ENCODE measurements at regions not wholly inside any gene's neighbourhood (a gene's known extent, or its start where the extent isn't known, plus 50 kb on each side); places are given as distances from the start of the nearest gene placed in this dataset.
A peak's percentile ranks its signal among the peaks of the same experiment; 100 is the strongest.
"Not testable (repeated sequence)": the region's sequence is repeated elsewhere in the genome, so short reads cannot be mapped to it uniquely, and the experiment has no call there.

DNA sequence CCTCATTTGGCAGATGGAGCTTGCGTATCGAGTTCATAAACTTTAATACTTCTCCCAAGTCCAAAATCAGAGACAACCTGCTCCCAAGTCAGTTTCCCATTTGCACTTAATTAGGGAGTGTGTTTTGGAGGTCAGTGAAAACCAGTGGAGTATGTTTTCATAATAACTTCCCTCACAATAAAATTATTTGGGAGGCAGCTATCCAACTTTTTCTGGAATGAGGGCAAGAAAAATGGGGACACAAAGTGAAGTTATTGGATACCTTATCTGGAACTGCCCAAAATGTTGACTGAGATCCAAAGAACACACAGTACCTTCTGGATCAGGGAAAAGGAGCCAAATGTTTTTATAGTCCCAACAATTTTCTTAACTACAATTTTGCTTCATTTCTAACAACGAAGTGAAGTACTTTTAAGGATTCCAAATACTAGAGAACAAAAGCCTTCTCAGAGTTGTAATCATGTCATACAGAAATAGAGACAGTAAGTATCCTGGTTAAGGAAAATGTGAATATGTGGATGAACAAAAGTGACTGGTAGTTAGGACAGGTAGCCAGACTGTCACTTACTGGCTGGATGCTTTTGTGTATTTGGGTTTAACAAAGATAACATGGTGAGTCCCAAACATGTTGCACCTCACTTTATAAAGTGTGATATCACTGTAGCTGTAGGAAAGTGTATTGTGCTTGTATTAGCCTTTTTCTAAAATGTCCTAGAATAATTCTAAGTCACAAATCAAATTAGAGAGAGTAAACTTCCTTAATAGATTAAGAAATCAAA, 325.0 kb downstream of the HLX start:
- DNase-seq: no peak

DNA sequence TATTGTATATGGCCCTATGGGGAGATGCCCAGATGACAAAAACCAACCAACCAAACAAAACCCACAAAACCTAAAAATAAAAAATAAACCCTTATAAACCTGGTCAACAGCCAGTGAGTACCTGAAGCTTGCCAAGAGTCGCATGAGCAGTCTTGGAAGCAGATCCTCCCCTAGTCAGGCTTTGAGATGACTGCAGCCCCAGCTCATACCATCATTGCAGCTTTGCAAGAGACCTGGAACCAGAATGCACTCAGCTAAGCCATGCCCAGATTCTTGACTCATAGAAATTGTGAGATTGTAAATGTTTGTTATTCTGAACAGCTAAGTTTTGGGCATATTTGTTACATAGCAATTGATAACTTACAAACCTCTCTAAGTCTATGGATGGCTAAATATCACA, 326.8 kb downstream of the HLX start:
- no peak for DNase-seq

DNA sequence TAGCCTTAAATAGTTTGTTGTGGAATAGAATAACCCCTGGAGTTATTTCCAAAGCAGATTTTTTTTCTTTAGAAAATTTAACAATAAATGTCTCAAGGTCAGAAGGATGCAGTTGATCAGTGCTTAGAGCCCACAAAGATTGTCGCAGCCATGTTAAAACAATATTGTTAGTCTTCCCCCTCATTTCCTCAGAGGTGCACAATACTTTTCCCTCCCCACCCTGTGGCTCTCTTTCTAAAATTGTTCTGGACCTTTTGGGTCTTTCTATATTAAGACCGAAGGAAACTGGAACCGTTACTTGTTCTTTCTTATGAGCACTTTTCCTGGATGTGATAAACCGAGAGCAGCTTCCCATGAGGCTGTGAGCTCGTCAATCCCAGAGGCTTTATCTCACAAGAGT, 333.7 kb downstream of the HLX start:
- DNase-seq: no peak

DNA sequence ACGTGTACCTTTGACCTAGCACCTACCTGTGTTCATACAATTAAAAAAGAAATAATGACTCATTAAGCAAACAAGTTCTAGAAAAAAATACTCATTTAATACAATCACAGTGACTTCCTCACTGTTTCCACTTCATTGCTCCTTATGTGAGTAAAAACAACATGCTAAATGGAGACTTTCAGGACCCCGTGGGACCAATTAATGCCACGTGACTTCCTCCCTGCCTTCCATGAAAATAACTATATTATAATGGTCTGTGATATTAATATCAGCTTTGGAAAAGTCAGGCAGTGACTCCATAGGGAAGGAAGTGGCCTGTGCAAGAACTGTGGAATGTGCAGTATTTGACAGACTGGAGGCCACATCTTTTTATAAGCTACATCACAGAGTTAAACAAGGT, 337.8 kb downstream of the HLX start:
- DNase-seq: no peak

DNA sequence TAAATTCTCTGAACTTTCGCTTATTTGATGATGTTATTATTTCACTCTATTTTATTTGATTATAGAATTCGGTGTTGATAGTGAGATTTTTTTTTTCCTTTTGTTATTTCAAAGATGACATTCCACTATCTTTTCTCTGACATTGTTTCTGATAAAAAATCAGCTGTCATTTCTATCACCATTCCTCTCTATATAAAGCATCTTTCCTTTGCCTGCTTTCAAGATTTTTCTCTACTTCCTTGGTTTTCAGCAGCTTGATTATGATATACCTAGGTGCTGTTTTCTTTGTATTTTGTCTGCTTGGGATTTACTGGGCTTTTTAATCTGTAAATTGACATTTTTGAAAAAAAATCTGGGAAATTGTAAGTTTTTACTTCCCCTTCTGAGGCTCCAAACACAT, 344.0 kb downstream of the HLX start:
- DNase-seq: no peak

DNA sequence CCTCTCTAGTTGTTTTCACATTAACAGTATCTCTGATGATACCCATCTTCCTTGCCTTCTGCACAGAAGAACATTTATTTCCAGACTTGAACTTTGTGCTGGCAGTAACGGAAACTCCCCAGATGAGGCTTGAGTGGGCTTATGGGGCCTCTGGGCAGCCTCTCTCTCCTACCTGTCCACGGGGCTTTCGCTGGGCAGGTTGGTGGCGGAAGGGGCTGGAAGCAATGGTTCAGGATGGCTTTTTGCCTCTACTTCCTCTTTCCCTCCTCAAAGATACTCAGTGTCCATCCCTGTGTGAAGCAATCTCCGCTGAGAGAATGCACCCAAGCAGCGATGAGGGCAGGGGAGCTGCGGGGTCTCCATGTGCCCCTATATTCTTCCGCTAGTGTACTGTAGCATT, 348.2 kb downstream of the HLX start:
- no peak for DNase-seq

DNA sequence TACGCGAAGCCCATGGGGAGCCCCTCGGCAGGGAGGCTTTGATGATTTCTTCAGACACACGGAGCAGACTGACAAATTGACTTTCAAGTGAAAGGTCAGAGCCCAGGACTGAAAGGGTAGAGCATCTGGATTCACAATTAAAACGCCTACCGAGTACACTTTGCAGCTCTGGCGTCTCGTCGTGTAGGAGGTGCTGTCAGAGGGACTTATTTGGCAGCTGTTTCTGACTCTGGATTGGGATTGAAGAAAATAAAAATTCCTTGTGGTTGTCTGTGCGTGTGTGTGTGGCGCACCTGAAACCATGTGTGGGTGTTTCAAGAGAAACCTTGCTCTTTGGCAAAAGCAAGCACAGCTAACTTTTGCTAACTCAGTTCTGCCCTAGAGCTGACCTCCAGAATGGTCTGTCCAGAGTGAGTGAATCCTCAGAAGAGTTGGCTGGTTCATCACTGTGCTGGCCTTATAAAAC, 348.7 kb downstream of the HLX start:
- DNase-seq: no peak

DNA sequence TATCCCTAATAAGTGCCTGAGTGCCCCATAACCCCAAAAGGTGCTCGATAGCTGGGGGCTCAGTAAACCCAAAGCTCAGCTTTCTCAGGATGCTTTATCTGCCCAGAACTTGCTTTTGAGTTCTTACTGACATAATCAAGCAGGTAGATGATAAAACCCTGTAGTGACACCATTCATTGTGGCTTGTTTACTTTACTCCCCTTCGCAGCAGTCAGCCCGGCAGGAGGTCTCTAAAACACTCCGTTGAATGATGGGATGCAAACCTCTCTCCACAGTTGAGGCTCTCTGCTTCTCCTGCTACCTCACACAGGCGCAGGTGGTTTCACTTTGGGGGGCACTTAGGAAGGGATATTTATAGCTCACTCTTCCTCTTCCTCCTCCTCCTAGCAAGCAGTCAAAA, 349.4 kb downstream of the HLX start:
- no peak for DNase-seq

DNA sequence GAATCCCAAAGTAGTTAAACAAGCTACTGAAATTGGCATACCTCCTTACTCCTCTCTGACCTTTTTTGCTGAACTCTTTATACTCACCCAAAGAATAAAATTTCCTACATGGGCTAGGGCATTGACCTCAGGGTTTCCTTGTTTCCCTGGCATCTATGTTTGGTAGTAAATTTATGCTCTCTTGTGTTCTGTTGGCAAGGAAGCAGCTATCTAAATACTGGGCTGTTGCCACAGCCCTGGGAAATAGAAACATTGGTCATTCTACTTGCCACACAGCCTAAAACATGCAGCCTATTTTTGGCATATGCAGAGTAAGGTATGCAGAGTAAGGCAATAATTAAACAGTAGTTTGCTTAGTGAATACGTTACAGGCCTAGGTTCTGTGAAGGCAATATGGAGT, 351.4 kb downstream of the HLX start:
- no peak for DNase-seq

DNA sequence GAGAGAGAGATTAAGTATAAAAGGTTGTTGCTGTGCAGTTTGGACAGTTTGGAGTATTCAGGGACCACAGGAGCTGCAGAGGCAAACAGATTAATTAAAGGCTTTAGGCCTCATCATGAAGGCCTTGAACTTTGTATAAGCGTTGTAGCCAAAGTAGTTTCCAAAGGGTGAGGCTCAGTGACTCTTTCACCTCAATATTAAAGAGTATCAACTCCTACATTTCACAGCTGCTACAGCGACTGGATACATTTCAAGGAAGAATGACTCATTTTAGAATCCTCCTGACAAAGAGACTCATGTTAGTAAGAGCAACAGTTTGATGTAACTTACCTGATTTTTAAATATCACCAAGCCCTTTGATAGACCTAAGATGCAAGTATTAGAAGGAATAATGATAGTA, 355.5 kb downstream of the HLX start:
- DNase-seq: no peak

DNA sequence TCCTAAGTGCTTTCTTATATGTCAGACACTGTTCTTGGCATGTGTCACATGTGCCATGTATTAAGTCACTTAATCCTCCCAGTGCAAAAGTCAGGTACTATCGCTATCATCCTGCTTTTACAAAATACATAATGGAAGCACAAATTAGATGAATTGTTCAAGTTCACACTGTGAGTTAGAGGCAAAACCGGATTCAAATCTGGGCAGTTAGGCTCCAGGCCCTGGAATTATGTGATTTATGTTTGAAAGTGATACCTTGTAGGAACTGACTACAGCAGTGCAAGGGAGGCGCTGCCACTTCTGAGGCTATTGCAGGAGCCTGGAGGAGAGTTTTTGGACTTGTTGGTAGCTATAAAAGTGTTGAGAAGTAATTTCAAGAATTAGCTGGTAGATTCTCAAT, 358.3 kb downstream of the HLX start:
- no peak for DNase-seq

DNA sequence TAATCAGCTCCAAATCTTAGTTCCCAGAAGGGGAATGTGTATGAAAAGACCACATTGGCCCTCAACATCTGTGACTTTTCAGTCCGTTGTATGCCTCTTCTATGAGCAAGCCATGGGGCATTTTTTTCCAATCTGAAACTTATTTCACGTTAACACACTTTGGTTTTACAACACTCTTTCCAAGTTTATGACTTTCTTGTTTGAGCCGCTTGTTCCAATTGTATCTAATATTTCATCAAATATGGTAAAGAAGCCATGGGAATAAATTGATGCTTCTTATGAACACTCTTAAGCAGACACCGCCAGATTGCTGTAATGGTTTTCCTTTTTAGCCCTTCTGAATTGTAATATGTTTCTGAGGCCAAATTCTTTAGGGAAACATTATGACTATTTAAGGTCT, 359.9 kb downstream of the HLX start:
- no peak for DNase-seq

DNA sequence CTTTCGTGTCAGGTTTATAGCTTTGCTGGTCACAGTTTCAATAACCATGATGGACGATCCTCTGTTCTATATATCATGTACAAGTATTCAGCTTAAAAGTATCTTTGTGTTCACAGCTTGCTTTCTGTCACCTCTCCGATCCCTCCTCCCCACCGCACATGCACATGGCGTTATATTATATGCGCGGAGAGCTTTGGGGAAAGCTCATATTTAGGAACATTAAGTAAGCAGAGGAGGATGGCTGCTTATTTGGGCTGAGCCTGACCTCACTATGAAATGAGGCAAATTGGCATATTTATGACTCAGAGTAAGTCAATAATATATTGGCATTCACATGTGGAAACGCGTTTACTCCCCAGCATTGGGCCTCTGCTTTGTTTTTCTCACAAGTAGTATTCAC, 360.5 kb downstream of the HLX start:
- no peak for DNase-seq

DNA sequence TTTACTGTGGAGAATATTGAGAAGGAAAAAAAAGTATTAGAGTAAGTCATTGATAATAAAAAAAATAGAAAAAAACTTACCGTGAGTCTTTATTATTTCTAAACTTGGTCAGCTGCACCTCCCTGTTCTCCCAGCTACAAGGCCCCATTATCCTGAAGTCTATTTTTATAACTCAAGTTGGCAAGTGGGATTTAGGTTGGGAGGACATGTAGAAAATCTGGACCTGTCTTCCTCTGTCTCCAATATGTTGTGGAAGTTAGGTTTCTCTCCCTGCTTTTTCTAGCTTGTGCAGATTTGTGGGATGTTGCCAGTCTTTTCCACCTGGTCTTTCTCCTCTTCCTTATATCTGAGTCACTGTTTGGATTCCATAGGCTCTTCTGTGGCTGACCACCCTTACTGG, 361.4 kb downstream of the HLX start:
- DNase-seq: no peak

DNA sequence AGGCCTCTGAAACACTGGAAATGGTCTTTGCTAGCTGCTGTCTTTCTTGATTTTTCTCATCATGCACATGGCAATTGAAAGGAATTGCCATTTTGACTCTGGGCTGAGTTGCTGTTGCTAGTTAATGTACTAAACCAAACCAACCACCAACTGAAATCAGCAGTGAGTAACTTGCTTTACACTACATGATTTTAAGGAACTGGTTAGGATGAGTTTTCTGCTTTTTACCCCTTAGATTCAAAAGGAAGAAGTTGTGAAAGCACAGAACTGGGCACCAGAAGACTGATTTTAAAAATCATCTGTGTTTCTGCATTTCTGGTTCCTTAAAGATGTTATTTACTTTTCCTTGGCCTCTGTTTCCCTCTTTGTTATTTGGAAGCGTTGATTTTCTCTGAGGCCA, 361.9 kb downstream of the HLX start:
- DNase-seq: peak; percentile 53

DNA sequence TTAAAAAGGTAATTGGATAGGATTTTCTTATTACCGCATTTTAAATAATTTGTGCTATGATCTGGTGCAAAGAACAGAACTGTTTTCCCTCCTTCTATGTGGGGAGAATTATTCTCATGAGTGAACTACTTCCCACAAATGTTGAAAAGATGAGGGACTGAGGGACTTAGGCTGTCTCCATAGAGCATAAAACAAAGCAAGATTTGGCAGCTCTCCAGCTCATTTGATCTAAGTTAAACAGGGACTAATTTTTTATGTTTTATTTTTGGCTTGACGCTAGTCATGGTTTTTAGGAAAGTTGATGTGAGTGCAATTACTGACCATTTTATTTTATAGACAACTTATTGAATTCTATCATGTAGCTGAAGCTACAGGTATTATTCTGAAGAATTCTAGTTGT, 362.3 kb downstream of the HLX start:
- no peak for DNase-seq

DNA sequence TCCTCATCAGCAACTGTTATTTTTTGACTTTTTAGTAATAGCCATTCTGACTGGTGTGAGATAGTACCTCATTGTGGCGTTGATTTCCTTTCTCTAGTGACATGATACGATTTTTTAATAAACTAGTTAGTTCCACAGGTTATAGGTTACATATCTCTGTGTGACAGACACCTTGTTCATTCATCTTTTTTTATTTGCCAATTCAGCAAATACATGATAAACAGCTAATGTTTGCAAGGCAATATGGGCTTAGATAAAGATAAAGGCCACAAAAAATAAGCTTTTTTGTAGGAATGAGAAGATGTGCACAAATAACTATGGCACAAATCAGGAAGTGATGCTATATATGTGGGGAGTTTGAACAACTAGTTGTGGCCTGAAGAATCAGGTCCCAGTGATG, 366.8 kb downstream of the HLX start:
- no peak for DNase-seq

DNA sequence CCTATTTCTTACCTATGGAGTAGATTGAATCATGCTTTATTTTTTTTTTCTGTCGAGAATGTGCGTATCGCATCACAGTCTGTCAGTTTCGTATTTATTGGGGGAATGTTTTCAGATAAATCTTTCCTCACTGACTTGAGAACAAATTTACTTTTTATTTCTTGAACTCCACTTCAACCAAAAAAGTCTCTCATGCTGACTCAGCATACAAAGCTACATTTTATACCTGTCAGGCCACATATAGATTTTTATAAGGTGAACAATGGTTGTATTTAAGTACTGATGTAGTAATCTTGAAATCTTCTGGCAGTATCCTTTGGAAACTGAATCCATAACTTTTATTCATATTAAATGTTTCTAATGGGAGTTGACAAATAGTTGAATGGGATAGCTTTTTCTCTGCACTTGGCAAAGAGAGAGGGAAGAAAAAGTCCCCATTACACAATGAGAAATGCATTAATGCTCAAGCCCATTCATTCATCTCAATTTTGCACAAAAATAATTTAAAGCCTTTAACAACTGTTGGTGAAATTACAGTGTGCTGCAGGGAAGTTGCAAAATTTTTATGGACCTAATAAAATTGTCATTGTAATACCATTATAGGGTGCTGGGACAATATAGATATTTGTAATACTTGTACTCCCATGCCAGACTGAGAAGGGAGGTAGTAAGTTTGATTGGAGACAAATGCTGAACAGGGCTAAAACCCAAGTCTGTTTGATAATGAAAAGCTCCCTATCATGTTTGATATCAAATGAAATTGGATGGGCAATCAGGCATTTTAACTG, 367.6 kb downstream of the HLX start:
- DNase-seq: no peak

DNA sequence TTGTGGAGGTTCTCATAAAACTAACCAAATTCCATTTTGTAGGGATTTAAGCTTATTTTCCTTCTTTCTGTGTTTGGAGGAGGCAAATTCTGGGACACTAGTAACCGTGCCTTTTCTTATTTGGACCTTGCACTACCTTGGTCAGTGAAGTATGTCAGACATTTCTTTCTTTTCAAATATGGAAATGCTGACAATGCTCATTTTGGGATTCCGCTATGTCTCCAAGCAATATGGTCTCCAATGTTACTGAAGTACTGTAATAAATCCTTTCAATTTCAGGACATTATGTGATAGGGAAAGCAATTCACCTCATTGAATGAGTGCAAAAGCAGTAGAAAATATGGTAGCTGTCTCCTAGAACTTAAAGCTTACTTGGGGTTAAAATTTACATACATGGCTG, 372.3 kb downstream of the HLX start:
- DNase-seq: no peak

DNA sequence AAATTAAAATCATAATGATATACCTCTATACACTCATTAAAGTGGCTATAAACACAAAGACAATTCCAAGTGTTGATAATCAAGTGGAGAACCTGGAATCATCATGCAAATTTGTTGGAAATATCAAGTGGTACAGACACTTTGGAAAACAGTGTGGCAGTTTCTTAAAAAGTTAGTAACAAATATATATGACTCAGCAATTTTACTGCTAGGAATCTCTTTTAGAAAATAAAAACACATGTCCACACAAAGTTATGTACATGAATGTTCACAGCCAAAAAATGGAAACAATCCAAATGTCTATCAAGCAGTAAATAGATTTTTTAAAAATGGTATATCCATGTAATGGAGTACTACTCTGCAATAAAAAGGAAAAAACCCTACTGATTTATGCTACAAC, 375.6 kb downstream of the HLX start:
- DNase-seq: no peak

DNA sequence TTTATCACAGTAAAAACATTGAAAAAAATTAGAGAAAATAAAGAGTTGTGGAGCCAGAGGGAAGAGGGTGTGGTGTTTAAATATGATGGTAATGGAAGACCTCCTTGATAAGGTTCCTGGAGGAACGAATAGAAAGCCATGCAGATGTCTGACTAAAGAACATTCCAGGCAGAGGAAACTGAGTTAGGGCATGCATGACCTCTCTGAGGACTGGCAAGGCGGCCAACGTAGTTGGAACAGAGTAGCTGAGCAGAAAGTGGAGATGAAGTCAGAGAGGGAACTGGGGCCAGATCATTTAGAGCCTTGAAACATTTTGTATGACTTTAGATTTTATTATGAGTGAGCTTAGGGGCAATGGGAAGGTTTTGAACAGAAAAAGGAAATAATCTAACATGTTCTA, 377.5 kb downstream of the HLX start:
- DNase-seq: no peak

DNA sequence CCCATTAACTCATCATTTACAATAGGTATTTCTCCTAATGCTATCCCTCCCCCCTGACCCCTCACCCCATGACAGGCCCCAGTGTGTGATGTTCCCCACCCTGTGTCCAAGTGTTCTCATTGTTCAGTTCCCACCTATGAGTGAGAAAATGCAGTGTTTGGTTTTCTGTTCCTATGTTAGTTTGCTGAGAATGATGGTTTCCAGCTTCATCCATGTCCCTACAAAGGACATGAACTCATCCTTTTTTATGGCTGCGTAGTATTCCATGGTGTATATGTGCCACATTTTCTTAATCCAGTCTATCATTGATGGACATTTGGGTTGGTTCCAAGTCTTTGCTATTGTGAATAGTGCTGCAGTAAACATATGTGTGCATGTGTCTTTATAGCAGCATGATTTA, 378.3 kb downstream of the HLX start:
- DNase-seq: not testable (repeated sequence)

DNA sequence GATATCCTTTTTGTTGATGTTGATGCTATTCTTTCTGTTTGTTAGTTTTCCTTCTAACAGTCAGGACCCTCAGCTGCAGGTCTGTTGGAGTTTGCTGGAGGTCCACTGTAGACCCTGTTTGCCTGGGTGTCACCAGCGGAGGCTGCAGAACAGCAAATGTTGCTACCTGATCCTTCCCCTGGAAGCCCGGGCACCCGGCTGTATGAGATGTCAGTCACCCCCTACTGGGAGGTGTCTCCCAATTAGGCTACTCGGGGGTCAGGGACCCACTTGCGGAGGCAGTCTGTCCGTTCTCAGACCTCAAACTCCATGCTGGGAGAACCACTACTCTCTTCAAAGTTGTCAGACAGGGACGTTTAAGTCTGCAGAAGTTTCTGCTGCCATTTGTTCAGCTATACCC, 383.4 kb downstream of the HLX start:
- DNase-seq: not testable (repeated sequence)
